ENCODE measurements at regions not wholly inside any gene's neighbourhood (a gene's known extent, or its start where the extent isn't known, plus 50 kb on each side); places are given as distances from the start of the nearest gene placed in this dataset.

DNA sequence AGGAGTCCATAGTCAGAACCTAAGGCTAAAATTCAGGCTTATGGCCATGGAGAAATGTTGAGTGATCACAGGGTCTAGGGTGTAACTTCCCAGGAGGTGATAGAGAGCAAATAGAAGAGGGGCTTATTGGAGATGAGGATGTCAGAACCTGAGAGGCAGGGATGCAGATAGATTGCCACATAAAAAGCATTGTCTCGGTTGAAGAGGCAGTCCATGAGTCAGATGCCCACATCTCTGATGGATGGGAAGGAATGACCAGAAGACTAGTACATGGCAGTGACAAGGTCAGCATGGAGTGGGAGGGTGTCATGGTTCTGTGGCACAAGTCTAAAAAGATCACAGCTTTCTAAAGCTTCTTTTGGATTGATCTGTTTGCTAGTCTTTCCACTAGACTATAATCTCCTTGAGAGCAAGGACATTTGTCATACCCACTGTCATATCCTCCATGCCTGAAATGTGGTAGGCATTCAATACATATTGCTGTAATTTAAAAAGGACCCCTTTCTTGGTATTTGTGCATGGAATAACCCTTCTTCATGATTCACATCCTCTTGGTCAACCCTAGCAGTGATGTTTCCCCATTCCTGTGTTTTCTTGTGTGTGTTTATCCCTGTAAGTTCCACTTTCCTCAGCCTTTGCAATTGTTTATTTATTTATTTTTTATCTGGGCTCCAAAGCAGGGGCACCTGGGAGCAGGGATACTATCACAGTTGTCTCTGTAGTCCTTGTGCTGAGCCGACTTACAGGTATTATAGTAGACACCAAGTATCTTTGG, 613.4 kb upstream of the CFAP20DC start:
- Histone ChIP-seq H3K4me1 (ENCODE audit: control insufficient read depth, insufficient read depth, low read length) (peaks cover 4% of the 10 kb centered on the region; the same call in 1 of the 2 replicates), H3K36me3 (ENCODE audit: control insufficient read depth, insufficient read depth, low read length) (no peaks in the 10 kb centered on the region), H3K9ac (ENCODE audit: low read length) (no peak overlapping the region), H3K4me3 (ENCODE audit: low read depth, low read length) (no peak overlapping the region), H3K27ac (ENCODE audit: low read depth, low read length) (no peak overlapping the region), H3K9me3 (ENCODE audit: control insufficient read depth, insufficient read depth, low read depth, low read length) (no peaks in the 10 kb centered on the region), H3K27me3 (ENCODE audit: control insufficient read depth, insufficient read depth, low read length) (no peaks in the 10 kb centered on the region)

DNA sequence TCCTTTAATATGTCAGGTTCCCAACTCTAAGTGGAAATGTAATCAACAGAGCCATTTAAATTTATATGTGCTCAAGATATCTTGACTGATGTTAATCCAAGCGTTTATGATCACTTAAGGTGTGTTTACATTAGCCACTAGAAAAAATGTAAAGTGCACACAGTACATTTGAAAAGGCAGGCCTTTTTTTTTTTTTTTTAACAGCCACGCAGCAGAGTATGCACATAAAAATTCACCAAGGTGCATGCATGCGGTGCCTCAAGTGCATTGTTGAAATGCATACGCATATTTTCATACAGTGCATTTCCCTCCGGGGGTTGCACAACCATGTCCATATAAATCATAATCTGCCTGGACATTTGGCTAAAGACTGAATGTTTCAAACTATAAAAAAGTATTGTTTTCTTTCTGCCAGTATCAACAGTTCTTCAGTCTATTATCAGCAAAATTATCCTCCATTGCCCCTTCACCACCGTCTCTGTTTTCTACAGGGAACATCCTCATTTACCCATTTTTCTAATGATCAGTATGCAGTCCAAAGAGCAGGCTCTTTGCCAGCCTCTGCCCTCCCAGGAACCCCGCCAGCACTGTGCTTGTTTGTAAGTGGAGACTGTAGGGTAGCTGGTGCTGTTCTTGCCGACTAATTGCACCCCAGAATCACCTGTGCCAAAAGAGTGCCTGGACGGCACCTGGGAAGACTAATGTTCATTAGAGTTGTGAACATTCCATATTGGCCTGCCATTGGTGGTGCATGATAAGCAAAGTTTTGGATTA, 611.2 kb upstream of the CFAP20DC start:
- Histone ChIP-seq H3K4me3 (ENCODE audit: low read depth, low read length) (no peak overlapping the region), H3K9ac (ENCODE audit: low read length) (no peak overlapping the region), H3K27ac (ENCODE audit: low read depth, low read length) (no peak overlapping the region), H3K27me3 (ENCODE audit: control insufficient read depth, insufficient read depth, low read length) (no peaks in the 10 kb centered on the region), H3K4me1 (ENCODE audit: control insufficient read depth, insufficient read depth, low read length) (peaks cover 4% of the 10 kb centered on the region; the same call in 1 of the 2 replicates), H3K9me3 (ENCODE audit: control insufficient read depth, insufficient read depth, low read depth, low read length) (no peaks in the 10 kb centered on the region), H3K36me3 (ENCODE audit: control insufficient read depth, insufficient read depth, low read length) (no peaks in the 10 kb centered on the region)

DNA sequence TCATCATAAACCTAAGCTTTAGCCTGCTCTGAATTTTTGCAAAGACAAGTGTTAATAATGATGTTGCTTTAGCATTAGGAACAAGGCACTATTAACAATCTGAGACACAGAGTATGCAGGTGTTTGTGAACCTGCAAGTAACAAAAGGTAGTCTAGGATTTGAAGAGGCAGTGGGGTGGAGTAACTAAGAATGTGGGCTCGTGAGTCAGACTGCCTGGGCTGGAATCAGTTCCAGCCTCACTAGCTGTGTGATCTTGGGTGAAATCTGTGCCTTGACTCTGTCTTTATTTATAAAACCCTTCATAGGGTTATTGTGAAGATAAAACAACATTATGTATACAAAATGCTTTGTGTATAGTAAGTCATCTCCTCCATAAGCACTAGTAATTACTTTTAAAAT, 610.6 kb upstream of the CFAP20DC start:
- H3K36me3 ChIP-seq (ENCODE audit: control insufficient read depth, insufficient read depth, low read length), result no peaks in the 10 kb centered on the region
- no peak overlapping the region for H3K4me3 ChIP-seq (ENCODE audit: low read depth, low read length)
- H3K9ac ChIP-seq (ENCODE audit: low read length), result no peak overlapping the region
- H3K4me1 ChIP-seq (ENCODE audit: control insufficient read depth, insufficient read depth, low read length), result peaks cover 4% of the 10 kb centered on the region; the same call in 1 of the 2 replicates
- no peaks in the 10 kb centered on the region for H3K9me3 ChIP-seq (ENCODE audit: control insufficient read depth, insufficient read depth, low read depth, low read length)
- no peak overlapping the region for H3K27ac ChIP-seq (ENCODE audit: low read depth, low read length)
- H3K27me3 ChIP-seq (ENCODE audit: control insufficient read depth, insufficient read depth, low read length), result no peaks in the 10 kb centered on the region

DNA sequence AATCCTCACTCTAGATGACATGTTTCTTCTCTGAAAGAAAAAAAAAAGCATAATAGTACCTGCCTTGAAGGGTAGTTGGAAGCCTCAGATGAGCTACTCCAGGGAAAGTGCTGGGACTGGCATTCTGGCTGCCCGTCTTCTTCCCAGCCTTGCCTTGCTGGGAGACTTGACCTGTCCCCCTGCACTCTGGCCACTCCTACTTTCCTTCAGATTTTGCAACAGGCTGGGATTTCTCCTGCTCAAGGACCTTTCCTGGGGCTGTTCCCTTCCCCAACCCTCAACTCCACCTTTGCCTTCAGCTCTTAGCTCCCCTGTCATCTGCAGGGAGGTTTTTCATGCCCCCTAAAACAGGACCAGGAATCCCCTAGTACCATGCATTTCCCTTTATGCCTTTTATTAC, 609.9 kb upstream of the CFAP20DC start:
- no peak overlapping the region for H3K9ac ChIP-seq (ENCODE audit: low read length)
- H3K4me3 ChIP-seq (ENCODE audit: low read depth, low read length), result no peak overlapping the region
- H3K4me1 ChIP-seq (ENCODE audit: control insufficient read depth, insufficient read depth, low read length), result peaks cover 4% of the 10 kb centered on the region; the same call in 1 of the 2 replicates
- no peaks in the 10 kb centered on the region for H3K27me3 ChIP-seq (ENCODE audit: control insufficient read depth, insufficient read depth, low read length)
- H3K9me3 ChIP-seq (ENCODE audit: control insufficient read depth, insufficient read depth, low read depth, low read length), result no peaks in the 10 kb centered on the region
- H3K27ac ChIP-seq (ENCODE audit: low read depth, low read length), result no peak overlapping the region
- H3K36me3 ChIP-seq (ENCODE audit: control insufficient read depth, insufficient read depth, low read length), result no peaks in the 10 kb centered on the region

DNA sequence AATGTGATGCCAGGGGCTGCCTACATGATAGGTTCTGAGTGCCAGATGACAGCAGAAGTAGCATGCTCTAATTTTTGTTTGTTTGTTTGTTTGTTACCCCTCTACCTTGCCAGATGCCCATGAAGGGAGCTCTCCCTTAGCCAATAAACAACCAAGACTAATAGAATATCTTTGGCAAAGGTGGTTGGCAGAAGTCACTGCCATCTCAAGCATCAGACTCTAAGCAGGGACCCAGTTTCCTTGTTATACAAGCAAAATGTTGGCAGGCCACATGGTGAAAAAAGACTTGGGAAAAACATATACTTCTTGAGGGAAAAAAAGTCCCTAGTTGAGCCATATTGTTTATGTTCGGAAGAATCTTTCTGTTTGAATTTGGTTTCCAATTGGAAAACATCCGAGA, 609.0 kb upstream of the CFAP20DC start:
- Histone ChIP-seq H3K4me1 (ENCODE audit: control insufficient read depth, insufficient read depth, low read length) (peaks cover 4% of the 10 kb centered on the region; the same call in 1 of the 2 replicates), H3K36me3 (ENCODE audit: control insufficient read depth, insufficient read depth, low read length) (no peaks in the 10 kb centered on the region), H3K27ac (ENCODE audit: low read depth, low read length) (no peak overlapping the region), H3K4me3 (ENCODE audit: low read depth, low read length) (no peak overlapping the region), H3K9ac (ENCODE audit: low read length) (no peak overlapping the region), H3K9me3 (ENCODE audit: control insufficient read depth, insufficient read depth, low read depth, low read length) (no peaks in the 10 kb centered on the region), H3K27me3 (ENCODE audit: control insufficient read depth, insufficient read depth, low read length) (no peaks in the 10 kb centered on the region)

DNA sequence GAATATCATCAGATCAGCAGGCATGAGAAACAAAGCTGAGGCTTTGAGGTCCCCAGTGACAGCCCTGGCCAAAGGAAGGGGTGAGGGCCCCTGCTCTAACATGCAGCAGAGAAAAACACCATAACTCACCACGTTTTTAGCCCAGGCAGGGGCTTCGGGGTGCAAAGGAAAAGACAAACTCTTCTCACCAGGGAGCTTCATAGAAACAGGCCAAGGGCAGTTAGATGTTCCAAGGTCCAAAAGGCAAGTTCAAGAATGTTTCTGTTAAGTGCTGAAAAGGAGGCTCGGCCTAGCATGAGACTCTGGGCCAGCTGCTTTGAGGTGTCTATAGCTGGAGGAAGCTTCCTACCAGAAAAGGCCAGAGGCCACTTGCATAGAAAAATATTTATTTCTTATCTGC, 608.4 kb upstream of the CFAP20DC start:
- H3K4me1 ChIP-seq (ENCODE audit: control insufficient read depth, insufficient read depth, low read length), result peaks cover 4% of the 10 kb centered on the region; the same call in 1 of the 2 replicates
- H3K27ac ChIP-seq (ENCODE audit: low read depth, low read length), result no peak overlapping the region
- no peaks in the 10 kb centered on the region for H3K27me3 ChIP-seq (ENCODE audit: control insufficient read depth, insufficient read depth, low read length)
- no peak overlapping the region for H3K9ac ChIP-seq (ENCODE audit: low read length)
- no peaks in the 10 kb centered on the region for H3K9me3 ChIP-seq (ENCODE audit: control insufficient read depth, insufficient read depth, low read depth, low read length)
- no peak overlapping the region for H3K4me3 ChIP-seq (ENCODE audit: low read depth, low read length)
- H3K36me3 ChIP-seq (ENCODE audit: control insufficient read depth, insufficient read depth, low read length), result no peaks in the 10 kb centered on the region

DNA sequence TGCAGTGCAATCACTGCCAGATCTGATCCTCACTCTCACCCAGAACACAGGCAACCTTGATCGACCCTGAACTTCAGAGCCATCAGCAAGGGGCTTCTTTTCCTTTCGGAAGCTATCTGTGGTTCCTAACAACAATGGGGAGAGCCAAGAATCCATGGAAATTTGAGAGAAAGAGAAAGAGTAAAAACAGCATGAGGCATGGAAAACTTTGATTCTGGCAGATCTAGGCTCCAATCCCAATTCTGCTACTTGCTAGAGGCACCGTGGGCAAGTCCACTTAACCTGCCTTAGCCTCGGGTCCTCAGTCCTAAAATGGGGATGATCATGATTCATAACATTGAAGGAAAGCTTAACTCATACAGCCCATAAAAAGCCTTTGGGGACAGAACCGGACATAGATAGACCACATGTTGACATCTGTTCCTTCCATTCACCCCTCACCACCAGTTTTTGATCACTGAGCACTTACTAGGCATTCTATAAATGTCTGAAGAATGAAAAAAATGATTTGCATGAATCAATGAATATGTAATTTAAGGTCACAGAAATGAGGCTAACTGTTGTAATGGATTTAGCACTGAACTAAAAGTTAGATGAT, 605.7 kb upstream of the CFAP20DC start:
- Histone ChIP-seq H3K27me3 (ENCODE audit: control insufficient read depth, insufficient read depth, low read length) (no peaks in the 10 kb centered on the region), H3K27ac (ENCODE audit: low read depth, low read length) (no peak overlapping the region), H3K9me3 (ENCODE audit: control insufficient read depth, insufficient read depth, low read depth, low read length) (0 out of 2 replicates have a peak, but pooled peaks cover 2% of the 10 kb centered on the region), H3K36me3 (ENCODE audit: control insufficient read depth, insufficient read depth, low read length) (no peaks in the 10 kb centered on the region), H3K4me3 (ENCODE audit: low read depth, low read length) (no peak overlapping the region), H3K4me1 (ENCODE audit: control insufficient read depth, insufficient read depth, low read length) (no peaks in the 10 kb centered on the region), H3K9ac (ENCODE audit: low read length) (no peak overlapping the region)

GRCh38 chr3:59654480-59655417, 604.9 kb upstream of the CFAP20DC start:
- Histone ChIP-seq H3K36me3 (ENCODE audit: control insufficient read depth, insufficient read depth, low read length) (no peaks in the 10 kb centered on the region), H3K9me3 (ENCODE audit: control insufficient read depth, insufficient read depth, low read depth, low read length) (0 out of 2 replicates have a peak, but pooled peaks cover 5% of the 10 kb centered on the region), H3K4me3 (ENCODE audit: low read depth, low read length) (no peak overlapping the region), H3K27me3 (ENCODE audit: control insufficient read depth, insufficient read depth, low read length) (no peaks in the 10 kb centered on the region), H3K4me1 (ENCODE audit: control insufficient read depth, insufficient read depth, low read length) (no peaks in the 10 kb centered on the region), H3K27ac (ENCODE audit: low read depth, low read length) (no peak overlapping the region), H3K9ac (ENCODE audit: low read length) (no peak overlapping the region)

DNA sequence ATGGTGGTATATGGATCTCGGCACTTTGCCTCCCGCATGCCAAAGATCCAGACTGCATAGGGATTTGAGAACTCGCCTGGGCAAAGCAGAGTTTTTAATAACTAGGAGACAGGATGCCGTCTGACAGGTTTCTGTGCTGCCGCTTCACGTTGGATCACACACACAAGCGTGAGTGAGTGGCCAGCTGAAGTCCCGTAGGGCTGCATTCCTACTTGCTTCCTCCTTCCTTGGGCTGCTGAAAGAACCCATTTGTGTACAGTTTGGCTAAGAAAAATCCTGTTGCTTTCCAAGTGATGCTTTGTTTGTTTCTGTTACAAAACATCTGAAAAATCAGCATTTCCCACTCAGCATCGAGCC, 604.3 kb upstream of the CFAP20DC start:
- H3K27me3 ChIP-seq (ENCODE audit: control insufficient read depth, insufficient read depth, low read length), result no peaks in the 10 kb centered on the region
- no peak overlapping the region for H3K4me3 ChIP-seq (ENCODE audit: low read depth, low read length)
- no peak overlapping the region for H3K9ac ChIP-seq (ENCODE audit: low read length)
- no peak overlapping the region for H3K27ac ChIP-seq (ENCODE audit: low read depth, low read length)
- H3K4me1 ChIP-seq (ENCODE audit: control insufficient read depth, insufficient read depth, low read length), result no peaks in the 10 kb centered on the region
- H3K36me3 ChIP-seq (ENCODE audit: control insufficient read depth, insufficient read depth, low read length), result no peaks in the 10 kb centered on the region
- H3K9me3 ChIP-seq (ENCODE audit: control insufficient read depth, insufficient read depth, low read depth, low read length), result peaks cover 10% of the 10 kb centered on the region

- Histone ChIP-seq H3K27me3 (ENCODE audit: control insufficient read depth, insufficient read depth, low read length) (no peaks in the 10 kb centered on the region), H3K27ac (ENCODE audit: low read depth, low read length) (no peak overlapping the region), H3K4me3 (ENCODE audit: low read depth, low read length) (no peak overlapping the region), H3K9me3 (ENCODE audit: control insufficient read depth, insufficient read depth, low read depth, low read length) (peaks cover 12% of the 10 kb centered on the region), H3K4me1 (ENCODE audit: control insufficient read depth, insufficient read depth, low read length) (no peaks in the 10 kb centered on the region), H3K36me3 (ENCODE audit: control insufficient read depth, insufficient read depth, low read length) (no peaks in the 10 kb centered on the region), H3K9ac (ENCODE audit: low read length) (no peak overlapping the region)
Observed at GRCh38 chr3:59653405-59654122, 603.7 kb upstream of the CFAP20DC start.
